ENCODE measurements at regions not wholly inside any gene's neighbourhood (a gene's known extent, or its start where the extent isn't known, plus 50 kb on each side); places are given as distances from the start of the nearest gene placed in this dataset.

DNA sequence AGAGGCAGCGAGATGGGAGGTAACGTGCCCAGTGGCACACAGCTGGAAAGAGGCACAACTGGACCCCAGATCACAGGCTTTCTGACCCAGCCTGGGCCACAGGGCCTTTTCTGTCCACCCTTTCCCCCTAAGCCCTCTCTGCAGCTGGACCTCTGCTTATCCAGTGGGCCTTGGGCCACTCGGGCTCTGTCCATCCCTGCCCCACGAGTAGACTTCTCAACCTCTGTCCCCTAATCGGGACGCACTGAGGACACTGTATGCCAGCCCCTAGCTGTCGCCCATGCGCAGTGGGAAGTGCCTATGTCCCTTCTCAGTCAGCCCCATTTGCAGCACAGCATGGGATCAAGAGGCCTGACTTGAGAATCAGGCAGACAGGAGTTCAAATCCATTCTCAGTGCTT, 65.6 kb upstream of the NEURL1B start:
- Histone ChIP-seq H3K36me3 (ENCODE audit: control insufficient read depth, insufficient read depth, low read length) (no peaks in the 10 kb centered on the region), H3K9me1 (ENCODE audit: control insufficient read depth, insufficient read depth, low read length) (no peaks in the 10 kb centered on the region), H4K20me1 (replicated peaks; ENCODE audit: control insufficient read depth, insufficient read depth, low read length) (no peaks in the 10 kb centered on the region), H2AFZ (ENCODE audit: low read depth, low read length) (no peak overlapping the region), H3K4me2 (ENCODE audit: insufficient read depth, low read length) (no peak overlapping the region), H3K4me1 (replicated peaks in 1 of 2; ENCODE audit: control insufficient read depth in 2 of 2, insufficient read depth in 2 of 2, low read length in 2 of 2) (no peaks in the 10 kb centered on the region), H3K79me2 (ENCODE audit: control insufficient read depth, insufficient read depth, low read length) (no peaks in the 10 kb centered on the region), H3K27me3 (ENCODE audit: control insufficient read depth in 2 of 2, insufficient read depth in 2 of 2, low read length in 2 of 2) (peaks cover 0 to 40% of the 10 kb centered on the region in 2 experiments; a peak in 2 of 5 replicates), H3K9ac (ENCODE audit: insufficient read depth in 1 of 2, low read depth in 2 of 2, low read length in 2 of 2) (no peak overlapping the region), H3K27ac (ENCODE audit: extremely low read depth, low read depth, low read length) (no peak overlapping the region), H3K9me3 (replicated peaks; ENCODE audit: control insufficient read depth, insufficient read depth, low read depth, low read length) (no peaks in the 10 kb centered on the region), H3K4me3 (no peak overlapping the region)
- ChIA-PET CTCF (ENCODE audit: low intra/inter-chr PET ratio) (no interaction called here), POLR2A (interaction anchor here (0.7 kb wide), 1 partner anchor 28 kb away, joined by 3 read pairs; no protein-coding TSS in a partner anchor)
- 0% methylated on average over 8 of the region's 8 CpGs for WGBS (ENCODE audit: insufficient coverage, low coverage, missing lambda C conversion rate)
- intact Hi-C loops (cut with micrococcal nuclease) (loop anchor here (10.0 kb wide), 1 partner anchor 119 kb away; no protein-coding TSS in a partner anchor), in situ Hi-C loops (cut with MboI) (no loop called here)
- FAIRE-seq (no peak), DNase-seq (ENCODE audit: extremely low read depth in 1 of 4, low spot score in 3 of 4) (no peak), ATAC-seq (no peak)
- TF ChIP-seq RBM15 (IDR thresholded peaks at IDR 0.05; ENCODE audit: insufficient read depth, low read length) (no peak), GABPA (tag; conservative IDR thresholded peaks at IDR 0.05; ENCODE audit: low read depth) (no peak), NRF1 (conservative IDR thresholded peaks at IDR 0.05 in 1 of 2, IDR thresholded peaks at IDR 0.05 in 1 of 2) (peak; percentile 44 to 47; a peak in 3 of 4 replicates), SMAD1 (IDR thresholded peaks at IDR 0.05; ENCODE audit: low read depth, low read length, partially characterized antibody) (no peak), ATF7 (IDR thresholded peaks at IDR 0.05) (no peak), ZNF232 (CRISPR knock-in tag; IDR thresholded peaks at IDR 0.05) (no peak)
- TF ChIP-seq, protein P1, sequence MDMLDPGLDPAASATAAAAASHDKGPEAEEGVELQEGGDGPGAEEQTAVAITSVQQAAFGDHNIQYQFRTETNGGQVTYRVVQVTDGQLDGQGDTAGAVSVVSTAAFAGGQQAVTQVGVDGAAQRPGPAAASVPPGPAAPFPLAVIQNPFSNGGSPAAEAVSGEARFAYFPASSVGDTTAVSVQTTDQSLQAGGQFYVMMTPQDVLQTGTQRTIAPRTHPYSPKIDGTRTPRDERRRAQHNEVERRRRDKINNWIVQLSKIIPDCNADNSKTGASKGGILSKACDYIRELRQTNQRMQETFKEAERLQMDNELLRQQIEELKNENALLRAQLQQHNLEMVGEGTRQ (CRISPR knock-in tag; IDR thresholded peaks at IDR 0.05), result no peak
- TF ChIP-seq, protein P2, sequence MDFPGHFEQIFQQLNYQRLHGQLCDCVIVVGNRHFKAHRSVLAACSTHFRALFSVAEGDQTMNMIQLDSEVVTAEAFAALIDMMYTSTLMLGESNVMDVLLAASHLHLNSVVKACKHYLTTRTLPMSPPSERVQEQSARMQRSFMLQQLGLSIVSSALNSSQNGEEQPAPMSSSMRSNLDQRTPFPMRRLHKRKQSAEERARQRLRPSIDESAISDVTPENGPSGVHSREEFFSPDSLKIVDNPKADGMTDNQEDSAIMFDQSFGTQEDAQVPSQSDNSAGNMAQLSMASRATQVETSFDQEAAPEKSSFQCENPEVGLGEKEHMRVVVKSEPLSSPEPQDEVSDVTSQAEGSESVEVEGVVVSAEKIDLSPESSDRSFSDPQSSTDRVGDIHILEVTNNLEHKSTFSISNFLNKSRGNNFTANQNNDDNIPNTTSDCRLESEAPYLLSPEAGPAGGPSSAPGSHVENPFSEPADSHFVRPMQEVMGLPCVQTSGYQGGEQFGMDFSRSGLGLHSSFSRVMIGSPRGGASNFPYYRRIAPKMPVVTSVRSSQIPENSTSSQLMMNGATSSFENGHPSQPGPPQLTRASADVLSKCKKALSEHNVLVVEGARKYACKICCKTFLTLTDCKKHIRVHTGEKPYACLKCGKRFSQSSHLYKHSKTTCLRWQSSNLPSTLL (IDR thresholded peaks at IDR 0.05), result no peak
- BruUV-seq (replicated peaks), result no TSS peak
